ENCODE measurements at regions not wholly inside any gene's neighbourhood (a gene's known extent, or its start where the extent isn't known, plus 50 kb on each side); places are given as distances from the start of the nearest gene placed in this dataset.

- TF ChIP-seq ZNF584 (CRISPR knock-in tag; IDR thresholded peaks at IDR 0.05; ENCODE audit: low read depth) (0 out of 2 replicates have a peak, but pooled peaks have one; percentile 54), SPI1 (IDR thresholded peaks at IDR 0.05; ENCODE audit: borderline replicate concordance, low read depth, low read length) (peak; percentile 53; the same call in 1 of the 2 replicates), ESRRA (IDR thresholded peaks at IDR 0.05; ENCODE audit: borderline replicate concordance, low read depth) (no peak), GATA2 (CRISPR knock-in tag; IDR thresholded peaks at IDR 0.05) (no peak), FOSL1 (tag; conservative IDR thresholded peaks at IDR 0.05) (peak; percentile 85), YY1 (IDR thresholded peaks at IDR 0.05; ENCODE audit: borderline replicate concordance in 1 of 3, control insufficient read depth in 1 of 3, extremely low read depth in 1 of 3, insufficient read depth in 3 of 3, insufficient read length in 1 of 3, insufficient replicate concordance in 2 of 3, low read depth in 1 of 3, low read length in 2 of 3) (peak in 1 of 3 experiments; percentile 16), MTA2 (IDR thresholded peaks at IDR 0.05; ENCODE audit: low read depth) (no peak), RFX1 (IDR thresholded peaks at IDR 0.05) (peak; percentile 87), JUND (IDR thresholded peaks at IDR 0.05; ENCODE audit: borderline replicate concordance, low read depth, low read length) (peak; percentile 84), JUND (tag; IDR thresholded peaks at IDR 0.05; ENCODE audit: borderline replicate concordance, low read depth, low read length) (peak; percentile 61; the same call in 1 of the 3 replicates), STAT6 (CRISPR knock-in tag; IDR thresholded peaks at IDR 0.05) (no peak)
Observed at GRCh38 chr12:75641031-75641780, 129.8 kb upstream of the KRR1 start (continued).
